ENCODE measurements at regions not wholly inside any gene's neighbourhood (a gene's known extent, or its start where the extent isn't known, plus 50 kb on each side); places are given as distances from the start of the nearest gene placed in this dataset.

- DNase-seq, result no peak
Measured at GRCh38 chr15:87238451-87239068, 1018.0 kb downstream of the NTRK3 start.

GRCh38 chr15:87228460-87228859 lies 1028.1 kb downstream of the NTRK3 start:
- no peak for DNase-seq
- no peak for TF ChIP-seq GATA1 (IDR thresholded peaks at IDR 0.05; ENCODE audit: low read depth, low read length)
- TF ChIP-seq POLR2A (IDR thresholded peaks at IDR 0.05; ENCODE audit: low read length), result no peak

More at GRCh38 chr15:87238451-87239068, 1018.0 kb downstream of the NTRK3 start:
- TF ChIP-seq GATA1 (IDR thresholded peaks at IDR 0.05; ENCODE audit: low read depth, low read length) (no peak), POLR2A (IDR thresholded peaks at IDR 0.05; ENCODE audit: low read length) (no peak)

GRCh38 chr15:87227846-87228245 lies 1028.7 kb downstream of the NTRK3 start:
- DNase-seq, result no peak
- TF ChIP-seq POLR2A (IDR thresholded peaks at IDR 0.05; ENCODE audit: low read length) (no peak), GATA1 (IDR thresholded peaks at IDR 0.05; ENCODE audit: low read depth, low read length) (no peak)

GRCh38 chr15:87225436-87225835 lies 1031.1 kb downstream of the NTRK3 start:
- DNase-seq, result no peak
- TF ChIP-seq POLR2A (IDR thresholded peaks at IDR 0.05; ENCODE audit: low read length) (no peak), GATA1 (IDR thresholded peaks at IDR 0.05; ENCODE audit: low read depth, low read length) (no peak)

GRCh38 chr15:87224404-87224803 lies 1032.1 kb downstream of the NTRK3 start:
- no peak for DNase-seq
- TF ChIP-seq GATA1 (IDR thresholded peaks at IDR 0.05; ENCODE audit: low read depth, low read length) (no peak), POLR2A (IDR thresholded peaks at IDR 0.05; ENCODE audit: low read length) (no peak)

GRCh38 chr15:87219650-87220615 lies 1036.6 kb downstream of the NTRK3 start:
- TF ChIP-seq POLR2A (IDR thresholded peaks at IDR 0.05; ENCODE audit: low read length) (no peak), GATA1 (IDR thresholded peaks at IDR 0.05; ENCODE audit: low read depth, low read length) (no peak)
- no peak for DNase-seq

GRCh38 chr15:87215100-87215499 lies 1041.4 kb downstream of the NTRK3 start:
- DNase-seq, result no peak
- TF ChIP-seq GATA1 (IDR thresholded peaks at IDR 0.05; ENCODE audit: low read depth, low read length) (no peak), POLR2A (IDR thresholded peaks at IDR 0.05; ENCODE audit: low read length) (no peak)

- TF ChIP-seq GATA1 (IDR thresholded peaks at IDR 0.05; ENCODE audit: low read depth, low read length) (no peak), POLR2A (IDR thresholded peaks at IDR 0.05; ENCODE audit: low read length) (no peak)
- no peak for DNase-seq
Measured at GRCh38 chr15:87213626-87214025, 1042.9 kb downstream of the NTRK3 start.

- no peak for DNase-seq
- TF ChIP-seq POLR2A (IDR thresholded peaks at IDR 0.05; ENCODE audit: low read length) (no peak), GATA1 (IDR thresholded peaks at IDR 0.05; ENCODE audit: low read depth, low read length) (no peak)
Measured at GRCh38 chr15:87212041-87212440, 1044.5 kb downstream of the NTRK3 start.

GRCh38 chr15:87211547-87211946 lies 1045.0 kb downstream of the NTRK3 start:
- no peak for DNase-seq
- TF ChIP-seq POLR2A (IDR thresholded peaks at IDR 0.05; ENCODE audit: low read length), result no peak

- TF ChIP-seq POLR2A (IDR thresholded peaks at IDR 0.05; ENCODE audit: low read length), result no peak
- TF ChIP-seq GATA1 (IDR thresholded peaks at IDR 0.05; ENCODE audit: low read depth, low read length), result no peak
- no peak for DNase-seq
Measured at GRCh38 chr15:87209891-87210689, 1046.4 kb downstream of the NTRK3 start.

- DNase-seq, result no peak
- TF ChIP-seq POLR2A (IDR thresholded peaks at IDR 0.05; ENCODE audit: low read length) (no peak), GATA1 (IDR thresholded peaks at IDR 0.05; ENCODE audit: low read depth, low read length) (no peak)
Measured at GRCh38 chr15:87207990-87208580, 1048.5 kb downstream of the NTRK3 start.

GRCh38 chr15:87207251-87207650 lies 1049.3 kb downstream of the NTRK3 start:
- TF ChIP-seq POLR2A (IDR thresholded peaks at IDR 0.05; ENCODE audit: low read length), result no peak
- no peak for TF ChIP-seq GATA1 (IDR thresholded peaks at IDR 0.05; ENCODE audit: low read depth, low read length)
- DNase-seq, result no peak
